GM23338 (cell line): ENCODE measurements at regions not wholly inside any gene's neighbourhood (a gene's known extent, or its start where the extent isn't known, plus 50 kb on each side); places are given as distances from the start of the nearest gene placed in this dataset.

Experiments
- CREB1 ChIP-seq: fragments of 250-450 bp; sonication (Bioruptor Pico); IDR thresholded peaks from 2 replicates; pipeline ENCODE4 v1.5.0; 2020; ENCODE audit warnings: low read depth, mild to moderate bottlenecking, moderate library complexity
- ETS1 ChIP-seq: IDR thresholded peaks from 2 replicates; pipeline ENCODE4 v1.6.1; 2016; ENCODE audit warnings: antibody characterized with exemption
- EZH2 ChIP-seq: fragments of 200-600 bp; sonication (generic); IDR thresholded peaks from one replicate; pipeline ENCODE4 v1.8.0; 2017; ENCODE audit warnings: antibody characterized with exemption, mild to moderate bottlenecking, low read depth; ENCODE audit not compliant: unreplicated experiment
- EZH2phosphoT487 ChIP-seq: fragments of 200-600 bp; sonication (generic); IDR thresholded peaks from one replicate; pipeline ENCODE4 v1.8.1; 2018; ENCODE audit warnings: antibody characterized with exemption; ENCODE audit not compliant: unreplicated experiment
- JUNB ChIP-seq: IDR thresholded peaks from one replicate; pipeline ENCODE4 v1.6.1; 2016; ENCODE audit warnings: antibody characterized with exemption; ENCODE audit not compliant: unreplicated experiment
- POLR2AphosphoS5 ChIP-seq: IDR thresholded peaks from 2 replicates; pipeline ENCODE4 v1.6.1; 2016; ENCODE audit warnings: antibody characterized with exemption, low read depth
- REST ChIP-seq: IDR thresholded peaks from one replicate; pipeline ENCODE4 v1.6.1; 2018; ENCODE audit warnings: antibody characterized with exemption; ENCODE audit not compliant: unreplicated experiment
- ZNF114 ChIP-seq: fragments of 250-450 bp; sonication (Bioruptor Pico); IDR thresholded peaks from 2 replicates; pipeline ENCODE4 v1.5.0; 2020; ENCODE audit warnings: mild to moderate bottlenecking, moderate library complexity
- TF ChIP-seq, protein P1 (sequence below), 2 experiments: fragments of 200-600 bp in 1 of 2; sonication (generic) in 1 of 2; conservative IDR thresholded peaks; 2 replicates each; pipeline versions ENCODE4 v1.5.1 to v1.6.1; 2016 to 2017; ENCODE audit warnings: antibody characterized with exemption in 2 of 2, low read depth in 2 of 2, mild to moderate bottlenecking in 2 of 2, moderate library complexity in 1 of 2

GRCh38 chr15:53033709-53034108, 243.6 kb upstream of the ONECUT1 start:
- TF ChIP-seq, protein P1, sequence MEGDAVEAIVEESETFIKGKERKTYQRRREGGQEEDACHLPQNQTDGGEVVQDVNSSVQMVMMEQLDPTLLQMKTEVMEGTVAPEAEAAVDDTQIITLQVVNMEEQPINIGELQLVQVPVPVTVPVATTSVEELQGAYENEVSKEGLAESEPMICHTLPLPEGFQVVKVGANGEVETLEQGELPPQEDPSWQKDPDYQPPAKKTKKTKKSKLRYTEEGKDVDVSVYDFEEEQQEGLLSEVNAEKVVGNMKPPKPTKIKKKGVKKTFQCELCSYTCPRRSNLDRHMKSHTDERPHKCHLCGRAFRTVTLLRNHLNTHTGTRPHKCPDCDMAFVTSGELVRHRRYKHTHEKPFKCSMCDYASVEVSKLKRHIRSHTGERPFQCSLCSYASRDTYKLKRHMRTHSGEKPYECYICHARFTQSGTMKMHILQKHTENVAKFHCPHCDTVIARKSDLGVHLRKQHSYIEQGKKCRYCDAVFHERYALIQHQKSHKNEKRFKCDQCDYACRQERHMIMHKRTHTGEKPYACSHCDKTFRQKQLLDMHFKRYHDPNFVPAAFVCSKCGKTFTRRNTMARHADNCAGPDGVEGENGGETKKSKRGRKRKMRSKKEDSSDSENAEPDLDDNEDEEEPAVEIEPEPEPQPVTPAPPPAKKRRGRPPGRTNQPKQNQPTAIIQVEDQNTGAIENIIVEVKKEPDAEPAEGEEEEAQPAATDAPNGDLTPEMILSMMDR (conservative IDR thresholded peaks at IDR 0.05; ENCODE audit: low read depth in 2 of 2), result no peak
- TF ChIP-seq POLR2AphosphoS5 (no peak), EZH2 (no peak), EZH2phosphoT487 (no peak), JUNB (no peak), CREB1 (CRISPR knock-in tag) (no peak), REST (no peak), ZNF114 (CRISPR knock-in tag) (no peak), ETS1 (no peak)
